Endothelial cell of umbilical vein (primary cell): ENCODE measurements at regions not wholly inside any gene's neighbourhood (a gene's known extent, or its start where the extent isn't known, plus 50 kb on each side); places are given as distances from the start of the nearest gene placed in this dataset.

ENCODE experiments used
- BruUV-seq: library from RNA; stranded (reverse); fragments of 400-500 nt; replicated peaks from 2 replicates; lab custom pipeline; 2021; lab: Mats Ljungman, UMichigan
- CTCF ChIA-PET: fragments of 300-600, 350-600 bp; sonication (Branson Sonifier 250); formaldehyde crosslinking; loops from one replicate; lab custom pipeline; 2021; ENCODE audit warnings: antibody characterized with exemption, inconsistent platforms; lab: Charles Lee
- POLR2A ChIA-PET: fragments of 300-600, 350-600 bp; sonication (Branson Sonifier 250); formaldehyde crosslinking; loops from one replicate; lab custom pipeline; 2021; ENCODE audit warnings: antibody characterized with exemption, inconsistent platforms; lab: Charles Lee
- DNase-seq: peaks from one replicate; pipeline ENCODE4 v3.0.0-alpha.2; 2011; ENCODE audit warnings: low read depth, low spot score
- FAIRE-seq: peaks from 2 replicates; lab custom pipeline; 2011; peaks lifted over from hg19 to GRCh38; lab: Jason Lieb, UNC
- H2AFZ ChIP-seq: 2 replicates; pipeline ENCODE4 v1.6.0; 2012; ENCODE audit warnings: low read depth, low read length, control low read depth, inconsistent platforms
- H3K27ac ChIP-seq: 2 replicates; pipeline ENCODE4 v1.5.1; 2011; ENCODE audit warnings: low read depth, mild to moderate bottlenecking, control low read depth, low read length, moderate library complexity; ENCODE audit not compliant: insufficient read depth
- H3K27me3 ChIP-seq, 2 experiments: 2 replicates each; pipeline versions ENCODE4 v1.6.0 to v1.6.1; 2011; ENCODE audit warnings: low read length in 2 of 2, mixed read lengths in 1 of 2; ENCODE audit not compliant: control insufficient read depth in 2 of 2, insufficient read depth in 2 of 2
- H3K36me3 ChIP-seq, 2 experiments: 2 replicates in 1 of 2; 3 replicates in 1 of 2; pipeline ENCODE4 v1.5.1; 2011; ENCODE audit warnings: low read length in 2 of 2, mild to moderate bottlenecking in 1 of 2, moderate library complexity in 1 of 2; ENCODE audit not compliant: control insufficient read depth in 2 of 2, insufficient read depth in 2 of 2; ENCODE audit errors: extremely low read depth in 1 of 2
- H3K4me1 ChIP-seq: 3 replicates; pipeline ENCODE4 v1.5.1; 2011; ENCODE audit warnings: mild to moderate bottlenecking, low read length; ENCODE audit not compliant: control insufficient read depth, insufficient read depth; ENCODE audit errors: extremely low read depth
- H3K4me2 ChIP-seq: 2 replicates; pipeline ENCODE4 v1.6.1; 2011; ENCODE audit warnings: low read length, control low read depth, mixed read lengths; ENCODE audit not compliant: insufficient read depth
- H3K4me3 ChIP-seq, 3 experiments: fragments of 200-600 bp in 1 of 3; sonication (generic), shearing (Covaris generic) in 1 of 3; replicated peaks in 1 of 3; 2 replicates each; pipeline ENCODE4 v1.5.1; 2011 to 2016; ENCODE audit warnings: control low read depth in 3 of 3, low read length in 3 of 3, mild to moderate bottlenecking in 2 of 3, inconsistent platforms in 1 of 3, low read depth in 1 of 3, moderate library complexity in 1 of 3; ENCODE audit not compliant: insufficient read depth in 1 of 3
- H3K79me2 ChIP-seq: 2 replicates; pipeline ENCODE4 v1.6.0; 2012; ENCODE audit warnings: low read length, inconsistent platforms; ENCODE audit not compliant: control insufficient read depth, insufficient read depth
- H3K9ac ChIP-seq: replicated peaks from 2 replicates; pipeline ENCODE3; 2011; ENCODE audit warnings: low read length, control low read depth; ENCODE audit not compliant: insufficient read depth; ENCODE audit errors: extremely low read depth
- H3K9me1 ChIP-seq: replicated peaks from 3 replicates; pipeline ENCODE4 v1.6.0; 2011; ENCODE audit warnings: mild to moderate bottlenecking, low read length; ENCODE audit not compliant: control insufficient read depth, insufficient read depth; ENCODE audit errors: extremely low read depth
- H3K9me3 ChIP-seq: replicated peaks from 2 replicates; pipeline ENCODE4 v1.5.1; 2012; ENCODE audit warnings: low read length, inconsistent platforms; ENCODE audit not compliant: control insufficient read depth, insufficient read depth
- H4K20me1 ChIP-seq: replicated peaks from 2 replicates; pipeline ENCODE3; 2011; ENCODE audit warnings: mild to moderate bottlenecking, low read length; ENCODE audit not compliant: control insufficient read depth, insufficient read depth; ENCODE audit errors: extremely low read depth
- CTCF ChIP-seq, 2 donors: IDR thresholded peaks; 1 replicate in 1 of 2; 2 replicates in 1 of 2; pipeline ENCODE4 v1.5.1; 2011; ENCODE audit warnings: low read length in 2 of 2, mild to moderate bottlenecking in 2 of 2, moderate library complexity in 2 of 2, control low read depth in 1 of 2, inconsistent platforms in 1 of 2, low read depth in 1 of 2; ENCODE audit not compliant: insufficient read depth in 1 of 2; ENCODE audit errors: extremely low read depth in 1 of 2
- EZH2 ChIP-seq: IDR thresholded peaks from 2 replicates; pipeline ENCODE4 v1.6.1; 2012; ENCODE audit warnings: borderline replicate concordance, low read depth, mild to moderate bottlenecking, moderate library complexity, low read length, inconsistent platforms; ENCODE audit not compliant: severe bottlenecking
- FOS ChIP-seq: IDR thresholded peaks from 2 replicates; pipeline ENCODE4 v1.6.1; 2011; ENCODE audit warnings: mild to moderate bottlenecking, low read length, moderate library complexity, borderline replicate concordance; ENCODE audit not compliant: insufficient read depth
- GATA2 ChIP-seq: IDR thresholded peaks from 2 replicates; pipeline ENCODE4 v1.7.0; 2011; ENCODE audit warnings: low read depth, mild to moderate bottlenecking, moderate library complexity, mixed read lengths, low read length; ENCODE audit not compliant: insufficient read length, insufficient read depth
- MYC ChIP-seq: IDR thresholded peaks from one replicate; pipeline ENCODE4 v1.6.1; 2011; ENCODE audit warnings: mild to moderate bottlenecking, low read depth, low read length
- POLR2A ChIP-seq: IDR thresholded peaks from 2 replicates; pipeline ENCODE4 v1.6.1; 2012; ENCODE audit warnings: low read depth, mild to moderate bottlenecking, control low read depth, low read length
- POLR2AphosphoS5 ChIP-seq: IDR thresholded peaks from 2 replicates; pipeline ENCODE4 v1.6.1; 2012; ENCODE audit warnings: low read depth, mild to moderate bottlenecking, control low read depth, low read length, moderate library complexity; ENCODE audit not compliant: insufficient read depth
- dilution Hi-C: fragments of 300-500 bp; cut with MboI; formaldehyde crosslinking; loops from one replicate; pipeline ENCODE4 v1.15.0; 2019; ENCODE audit warnings: low sequenced_read_pairs; ENCODE audit not compliant: extremely low pct_ligation_motif_present
- intact Hi-C: fragments of 100-400 bp; cut with micrococcal nuclease; formaldehyde crosslinking; loops from one replicate; pipeline ENCODE4 v1.10.0; 2022
- TF ChIP-seq, protein P1 (sequence below): IDR thresholded peaks from 2 replicates; pipeline ENCODE4 v1.6.1; 2011; ENCODE audit not compliant: insufficient read depth, insufficient read length

- H3K9me1 ChIP-seq = no peaks in the 10 kb centered on the region
- no peak overlapping the region for H3K27ac ChIP-seq
- H3K9ac ChIP-seq = no peak overlapping the region
- H3K4me1 ChIP-seq = no peaks in the 10 kb centered on the region
- no peak overlapping the region for H3K4me2 ChIP-seq
- intact Hi-C loops = no loop called here
- no peaks in the 10 kb centered on the region for H3K27me3 ChIP-seq
- BruUV-seq = no TSS peak
- dilution Hi-C loops = no loop called here
- ChIA-PET CTCF (no interaction called here), POLR2A (no interaction called here)
- no peak for TF ChIP-seq POLR2A
- TF ChIP-seq POLR2AphosphoS5 = no peak
- no peak for TF ChIP-seq FOS
- TF ChIP-seq CTCF (IDR thresholded peaks at IDR 0.05; ENCODE audit: extremely low read depth in 1 of 2, insufficient read depth in 1 of 2, low read depth in 1 of 2, low read length in 2 of 2) = no peak
- TF ChIP-seq, protein P1, sequence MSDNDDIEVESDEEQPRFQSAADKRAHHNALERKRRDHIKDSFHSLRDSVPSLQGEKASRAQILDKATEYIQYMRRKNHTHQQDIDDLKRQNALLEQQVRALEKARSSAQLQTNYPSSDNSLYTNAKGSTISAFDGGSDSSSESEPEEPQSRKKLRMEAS = no peak
- no peak for TF ChIP-seq GATA2
- no peak for TF ChIP-seq MYC
- no peak for TF ChIP-seq EZH2
- no peak overlapping the region for H2AFZ ChIP-seq
- H3K36me3 ChIP-seq = no peaks in the 10 kb centered on the region
- no peaks in the 10 kb centered on the region for H4K20me1 ChIP-seq
- no peak for FAIRE-seq
- H3K9me3 ChIP-seq = peaks cover 6% of the 10 kb centered on the region
- DNase-seq = no peak
- no peak overlapping the region for H3K4me3 ChIP-seq
- H3K79me2 ChIP-seq = no peaks in the 10 kb centered on the region
Measured at GRCh38 chr19:31530781-31531180, 181.5 kb upstream of the TSHZ3 start.
